HG03520 (cell line): ENCODE measurements at regions not wholly inside any gene's neighbourhood (a gene's known extent, or its start where the extent isn't known, plus 50 kb on each side); places are given as distances from the start of the nearest gene placed in this dataset.

Experiments used
- ATAC-seq: cut with Tn5 transposase; IDR thresholded peaks from one replicate; pipeline ENCODE4 v1.9.1; 2021; ENCODE audit warnings: mild to moderate bottlenecking, moderate library complexity; ENCODE audit not compliant: unreplicated experiment

GRCh38 chr6:25035512-25036435, 100.0 kb upstream of the RIPOR2 start:
- no peak for ATAC-seq

- no peak for ATAC-seq
These were observed 100.7 kb upstream of the RIPOR2 start for GRCh38 chr6:25036461-25036860.

GRCh38 chr6:25038300-25038699, 102.5 kb upstream of the RIPOR2 start:
- ATAC-seq, result no peak

- no peak for ATAC-seq
These were observed 103.2 kb upstream of the RIPOR2 start for GRCh38 chr6:25038999-25039398.

- ATAC-seq, result no peak
These were observed 105.8 kb upstream of the RIPOR2 start for GRCh38 chr6:25041485-25042035.

GRCh38 chr6:25042036-25042521, 106.3 kb upstream of the RIPOR2 start:
- no peak for ATAC-seq

- ATAC-seq, result no peak
These were observed 106.8 kb upstream of the RIPOR2 start for GRCh38 chr6:25042536-25042935.

GRCh38 chr6:25042984-25043725, 107.4 kb upstream of the RIPOR2 start:
- ATAC-seq, result no peak

- no peak for ATAC-seq
These were observed 108.1 kb upstream of the RIPOR2 start for GRCh38 chr6:25043892-25044291.

- ATAC-seq, result no peak
These were observed 111.2 kb upstream of the RIPOR2 start for GRCh38 chr6:25046942-25047341.

GRCh38 chr6:25050356-25050755, 114.6 kb upstream of the RIPOR2 start:
- ATAC-seq, result no peak

- ATAC-seq, result no peak
These were observed 115.3 kb upstream of the RIPOR2 start for GRCh38 chr6:25051083-25051482.

- ATAC-seq, result no peak
These were observed 116.4 kb upstream of the RIPOR2 start for GRCh38 chr6:25052181-25052580.

- peak; percentile 70 for ATAC-seq
These were observed 118.2 kb upstream of the RIPOR2 start for GRCh38 chr6:25053875-25054371.

- no peak for ATAC-seq
These were observed 118.7 kb upstream of the RIPOR2 start for GRCh38 chr6:25054469-25054868.

- ATAC-seq, result peak; percentile 60
These were observed 120.4 kb upstream of the RIPOR2 start for GRCh38 chr6:25056130-25056529.

- no peak for ATAC-seq
These were observed 121.5 kb upstream of the RIPOR2 start for GRCh38 chr6:25057111-25057905.

- ATAC-seq, result no peak
These were observed 122.7 kb upstream of the RIPOR2 start for GRCh38 chr6:25058441-25058840.

GRCh38 chr6:25058941-25059340, 123.2 kb upstream of the RIPOR2 start:
- ATAC-seq, result no peak

GRCh38 chr6:25060522-25060921, 124.8 kb upstream of the RIPOR2 start:
- no peak for ATAC-seq
